OCI-M2 (cell line): ENCODE measurements at regions not wholly inside any gene's neighbourhood (a gene's known extent, or its start where the extent isn't known, plus 50 kb on each side); places are given as distances from the start of the nearest gene placed in this dataset.

Experiments
- DNase-seq: peaks from one replicate; lab custom pipeline; 2025; ENCODE audit not compliant: unreplicated experiment; lab: John Stamatoyannopoulos, UW

GRCh38 chr17:14959106-14959648 is 305.9 kb downstream of the PMP22 start:
- no peak for DNase-seq

DNA sequence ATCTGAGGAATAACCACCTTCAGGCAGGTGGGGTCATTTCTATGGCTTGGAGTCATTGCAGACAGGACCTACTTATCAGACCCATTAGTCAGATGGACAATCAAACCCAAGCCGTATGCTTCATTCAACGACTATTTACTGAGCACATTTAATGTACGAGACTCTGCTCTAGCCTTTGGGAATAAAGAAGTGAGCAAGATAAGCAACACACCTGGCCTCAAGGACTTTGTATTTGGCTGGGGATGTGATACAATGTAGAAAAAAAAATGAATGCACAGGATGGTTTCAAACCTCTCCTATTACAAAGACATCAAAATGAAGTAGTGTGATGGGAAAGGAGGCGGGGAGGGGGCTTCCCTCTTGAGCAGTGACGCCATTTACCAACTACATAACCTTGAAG is 311.7 kb downstream of the PMP22 start:
- DNase-seq: no peak

- no peak for DNase-seq
These were observed 314.4 kb downstream of the PMP22 start for GRCh38 chr17:14950686-14951085.

DNA sequence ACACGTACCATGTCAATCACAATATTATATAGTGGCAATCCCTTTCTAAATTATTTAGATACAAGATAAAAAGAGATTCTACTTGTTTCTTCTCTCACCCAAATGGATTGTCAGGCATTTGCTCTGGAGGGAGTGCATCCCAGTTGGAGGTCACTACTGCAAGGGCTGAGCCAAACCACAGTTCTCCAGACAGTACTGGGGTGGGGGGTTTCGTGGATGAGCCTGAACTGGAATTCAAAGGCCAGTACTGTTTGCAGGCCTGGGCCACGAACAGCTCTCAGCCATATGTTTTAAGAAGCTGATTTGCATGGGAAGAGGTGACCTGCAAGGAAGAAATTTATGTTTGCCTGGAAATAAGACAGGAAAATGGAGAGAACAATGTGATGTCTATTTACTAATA is 314.9 kb downstream of the PMP22 start:
- no peak for DNase-seq

- no peak for DNase-seq
These were observed 317.5 kb downstream of the PMP22 start for GRCh38 chr17:14947671-14948070.

DNA sequence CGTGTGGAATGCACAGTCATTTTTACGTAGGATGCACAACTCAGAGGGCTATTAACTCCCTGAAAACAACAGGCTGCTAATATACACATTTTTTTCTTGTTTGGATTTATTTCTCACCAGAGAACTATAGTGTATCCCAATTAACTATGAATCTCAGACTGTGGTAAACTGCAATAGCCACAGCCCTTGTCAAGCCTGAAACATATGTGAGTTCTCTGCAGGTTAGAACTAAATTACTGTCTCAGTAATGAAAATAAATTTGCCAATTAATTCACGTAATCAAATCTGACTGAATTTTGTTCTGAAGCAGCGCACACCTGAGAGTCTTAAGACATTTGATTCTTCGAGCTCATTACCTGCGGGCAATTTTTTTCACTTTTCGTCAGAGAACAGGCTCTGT is 318.6 kb downstream of the PMP22 start:
- no peak for DNase-seq

GRCh38 chr17:14942526-14943190 is 322.5 kb downstream of the PMP22 start:
- no peak for DNase-seq

DNA sequence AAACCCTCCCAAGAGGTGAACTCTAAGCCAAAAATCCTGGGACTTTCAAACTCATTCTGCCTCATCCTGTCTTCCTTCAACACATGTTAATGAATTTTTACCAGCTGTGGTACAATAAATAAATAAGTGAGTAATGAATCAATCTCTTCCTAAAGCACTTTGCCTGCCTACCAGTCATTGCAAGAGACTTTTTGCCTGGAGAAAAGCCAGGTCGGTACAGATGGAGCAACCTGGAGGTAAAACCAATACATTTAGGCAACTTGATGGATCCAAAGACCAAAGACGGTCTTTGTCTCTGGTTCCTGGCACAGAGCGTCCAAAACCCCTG is 324.2 kb downstream of the PMP22 start:
- DNase-seq: no peak

GRCh38 chr17:14940108-14940937 is 324.8 kb downstream of the PMP22 start:
- DNase-seq: no peak

DNA sequence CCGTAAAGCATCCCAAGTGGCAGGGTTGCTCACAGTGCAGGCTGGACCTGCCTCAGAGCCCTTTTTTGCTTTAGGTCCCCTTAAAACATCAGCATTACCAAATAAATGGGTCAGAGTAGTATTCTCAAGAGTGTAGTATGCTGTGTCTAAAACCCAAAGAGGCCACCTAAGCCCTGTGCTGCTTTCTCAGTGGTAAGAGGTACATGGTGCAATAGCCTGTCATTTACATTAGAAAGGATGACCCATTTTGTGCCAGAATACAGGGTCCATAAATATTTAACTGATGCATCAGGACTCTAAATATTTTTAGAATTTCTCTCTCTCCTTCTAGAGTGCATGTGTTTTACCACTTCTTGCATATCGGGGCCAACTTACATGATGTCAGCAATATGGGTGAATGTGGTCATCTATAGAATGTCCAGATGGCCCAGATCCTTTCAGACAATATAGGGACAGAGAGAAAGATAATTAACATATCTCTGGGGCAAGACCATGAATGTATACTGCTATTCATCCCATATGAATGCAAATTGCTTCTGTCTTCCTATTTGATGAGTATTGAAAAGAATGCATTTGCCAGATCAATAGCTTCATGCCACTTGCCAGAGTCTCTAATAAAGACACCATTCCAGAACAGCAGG is 329.2 kb downstream of the PMP22 start:
- DNase-seq: no peak

DNA sequence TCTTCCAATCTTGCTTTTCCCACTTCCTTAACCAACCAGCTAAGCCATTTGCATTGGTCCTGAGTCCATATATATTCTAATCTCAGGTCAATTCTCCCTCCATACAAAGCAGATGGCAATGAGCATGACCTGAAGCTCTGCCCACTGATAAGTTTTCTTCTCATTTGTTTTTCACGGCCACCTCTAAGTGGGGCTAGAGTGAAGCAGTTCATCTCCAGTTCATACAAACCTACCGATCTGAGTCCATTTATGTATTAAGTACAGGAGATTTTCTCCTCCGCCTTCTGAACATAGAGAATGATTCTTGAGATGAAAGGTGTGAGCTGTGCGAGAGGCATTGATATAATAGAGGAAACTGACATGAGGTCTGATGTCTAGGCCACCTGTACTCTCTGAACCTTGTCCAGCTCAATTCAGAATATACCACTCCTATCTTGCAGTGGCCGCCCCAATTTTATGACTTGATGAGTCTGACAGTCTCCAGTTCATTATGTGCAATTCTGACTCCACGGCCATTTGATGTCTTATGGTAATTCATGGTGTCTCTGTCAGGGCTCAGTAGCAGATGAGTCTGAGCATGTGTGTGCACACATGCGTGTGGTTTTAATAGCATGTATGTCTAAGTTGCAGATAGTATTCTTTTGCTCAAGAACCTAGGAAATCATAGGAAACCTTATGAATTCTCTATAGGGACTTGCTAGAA is 329.8 kb downstream of the PMP22 start:
- DNase-seq: no peak

GRCh38 chr17:14933676-14934075 is 331.4 kb downstream of the PMP22 start:
- DNase-seq: no peak

- peak; percentile 33 for DNase-seq
These were observed 338.5 kb downstream of the PMP22 start for GRCh38 chr17:14926526-14927122.

- DNase-seq: no peak
These were observed 339.1 kb downstream of the PMP22 start for GRCh38 chr17:14926073-14926472.

DNA sequence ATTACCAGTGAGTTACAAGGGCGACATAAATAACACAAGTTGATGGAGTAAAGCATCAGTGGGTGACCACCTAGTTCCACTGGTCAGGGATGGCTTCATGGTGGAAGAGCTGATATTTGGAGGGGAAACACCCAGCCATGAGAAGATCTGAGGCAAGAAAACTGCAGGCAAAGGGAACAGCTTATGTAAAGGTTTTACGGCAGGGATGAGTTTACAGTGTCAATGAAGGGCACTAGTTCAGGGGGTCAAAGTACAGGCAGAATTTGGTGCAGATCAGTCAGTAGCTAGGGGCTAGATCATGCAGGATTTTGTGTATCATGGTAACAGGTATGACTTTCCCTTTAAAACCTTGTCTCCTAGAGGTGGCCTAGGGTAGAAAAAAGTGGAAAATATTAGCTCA is 339.6 kb downstream of the PMP22 start:
- DNase-seq: no peak

DNA sequence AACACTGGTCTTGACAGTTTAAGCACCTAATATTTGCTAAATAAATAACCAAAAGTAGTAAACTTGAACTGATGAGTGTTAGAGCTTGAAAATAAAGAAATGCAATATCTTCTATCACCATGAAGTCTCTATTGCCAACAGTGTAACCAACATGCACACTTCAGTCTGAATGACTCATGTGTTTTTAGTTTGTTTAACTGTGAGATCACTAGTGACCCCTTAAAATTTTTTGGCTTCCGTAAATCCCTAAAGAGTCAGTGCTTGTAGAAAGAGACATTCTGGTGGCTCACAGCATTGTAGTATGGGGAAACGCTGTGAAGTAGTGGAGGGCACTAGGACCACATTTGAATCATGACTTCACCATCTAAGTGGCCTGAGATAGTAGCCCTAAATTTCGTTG is 341.1 kb downstream of the PMP22 start:
- no peak for DNase-seq

- DNase-seq: no peak
These were observed 342.7 kb downstream of the PMP22 start for GRCh38 chr17:14922411-14922810.

- DNase-seq: no peak
These were observed 343.2 kb downstream of the PMP22 start for GRCh38 chr17:14921936-14922335.

GRCh38 chr17:14919631-14920213 is 345.4 kb downstream of the PMP22 start:
- DNase-seq: no peak

- DNase-seq: no peak
These were observed 346.0 kb downstream of the PMP22 start for GRCh38 chr17:14919094-14919493.

GRCh38 chr17:14918540-14918939 is 346.6 kb downstream of the PMP22 start:
- DNase-seq: no peak
